DMS53 (cell line): ENCODE measurements at regions not wholly inside any gene's neighbourhood (a gene's known extent, or its start where the extent isn't known, plus 50 kb on each side); places are given as distances from the start of the nearest gene placed in this dataset.
"Not testable (repeated sequence)": the region's sequence is repeated elsewhere in the genome, so short reads cannot be mapped to it uniquely, and the experiment has no call there.

ENCODE experiments used
- DNase-seq: peaks from one replicate; lab custom pipeline; 2025; lab: John Stamatoyannopoulos, UW

- no peak for DNase-seq
These were observed 56.1 kb downstream of the GPR85 start for GRCh38 chr7:113030489-113030888.

- DNase-seq = no peak
These were observed 59.7 kb downstream of the GPR85 start for GRCh38 chr7:113026941-113027340.

- not testable (repeated sequence) for DNase-seq
These were observed 69.3 kb downstream of the GPR85 start for GRCh38 chr7:113017144-113017857.

GRCh38 chr7:113015034-113015645 lies 71.5 kb downstream of the GPR85 start:
- peak; percentile 78 for DNase-seq

- no peak for DNase-seq
These were observed 72.7 kb downstream of the GPR85 start for GRCh38 chr7:113013761-113014449.

GRCh38 chr7:113012862-113013261 lies 73.8 kb downstream of the GPR85 start:
- DNase-seq = not testable (repeated sequence)

GRCh38 chr7:113010377-113010776 lies 76.2 kb downstream of the GPR85 start:
- DNase-seq = peak; percentile 5

GRCh38 chr7:113008755-113009154 lies 77.9 kb downstream of the GPR85 start:
- no peak for DNase-seq

GRCh38 chr7:113004726-113005454 lies 81.7 kb downstream of the GPR85 start:
- DNase-seq = no peak

- no peak for DNase-seq
These were observed 86.2 kb downstream of the GPR85 start for GRCh38 chr7:113000316-113001020.

GRCh38 chr7:112997831-112998230 lies 88.8 kb downstream of the GPR85 start:
- no peak for DNase-seq

GRCh38 chr7:112996331-112996871 lies 90.2 kb downstream of the GPR85 start:
- no peak for DNase-seq

GRCh38 chr7:112995059-112995824 lies 91.4 kb downstream of the GPR85 start:
- no peak for DNase-seq

GRCh38 chr7:112994656-112995055 lies 92.0 kb downstream of the GPR85 start:
- DNase-seq = no peak

- DNase-seq = peak; percentile 29
These were observed 96.0 kb downstream of the GPR85 start for GRCh38 chr7:112990624-112991023.

GRCh38 chr7:112989531-112989930 lies 97.1 kb downstream of the GPR85 start:
- DNase-seq = peak; percentile 38

- DNase-seq = no peak
These were observed 99.5 kb downstream of the GPR85 start for GRCh38 chr7:112987171-112987570.

- no peak for DNase-seq
These were observed 100.2 kb downstream of the GPR85 start for GRCh38 chr7:112986256-112987031.

GRCh38 chr7:112985377-112985987 lies 101.1 kb downstream of the GPR85 start:
- DNase-seq = no peak
